GM10248 (cell line): ENCODE measurements at regions not wholly inside any gene's neighbourhood (a gene's known extent, or its start where the extent isn't known, plus 50 kb on each side); places are given as distances from the start of the nearest gene placed in this dataset.
"Not testable (repeated sequence)": the region's sequence is repeated elsewhere in the genome, so short reads cannot be mapped to it uniquely, and the experiment has no call there.

Experiments
- CTCF ChIA-PET: fragments of 300-600 bp; sonication (Branson Sonifier 250); formaldehyde crosslinking; extraction: SDS; loops from one replicate; lab custom pipeline; 2021; ENCODE audit warnings: antibody characterized with exemption; lab: Yijun Ruan, JAX
- POLR2A ChIA-PET: fragments of 350-650 bp; sonication (Branson Sonifier 250); formaldehyde crosslinking; extraction: SDS; loops from one replicate; lab custom pipeline; 2020; ENCODE audit warnings: antibody characterized with exemption; lab: Yijun Ruan, JAX
- DNase-seq: peaks from one replicate; pipeline ENCODE4 v3.0.0; 2012; ENCODE audit errors: extremely low spot score
- CTCF ChIP-seq: IDR thresholded peaks from 2 replicates; pipeline ENCODE4 v1.5.1; 2012; ENCODE audit warnings: mild to moderate bottlenecking, low read depth; ENCODE audit errors: extremely low read depth, missing control alignments, control extremely low read depth

- no peak for TF ChIP-seq CTCF
- ChIA-PET POLR2A (no interaction called here), CTCF (interaction anchor here (0.7 to 2.3 kb wide), 6 partner anchors 9 to 197 kb away, joined by 3 to 10 read pairs (median 4); no protein-coding TSS in a partner anchor)
- no peak for DNase-seq
Measured at GRCh38 chr2:38486213-38487026, 109.3 kb upstream of the ATL2 start.

GRCh38 chr2:38485734-38486133, 108.7 kb upstream of the ATL2 start:
- DNase-seq, result peak; percentile 71
- TF ChIP-seq CTCF, result peak; percentile 15
- ChIA-PET POLR2A (no interaction called here), CTCF (interaction anchor here (0.7 to 2.3 kb wide), 4 partner anchors 8 to 96 kb away, joined by 3 to 10 read pairs (median 4); no protein-coding TSS in a partner anchor)

GRCh38 chr2:38484957-38485356, 107.9 kb upstream of the ATL2 start:
- POLR2A ChIA-PET, result no interaction called here

GRCh38 chr2:38483776-38484501, 106.9 kb upstream of the ATL2 start:
- ChIA-PET CTCF (interaction anchor here (0.8 to 3.0 kb wide), 4 partner anchors 16 to 26 kb away, joined by 3 to 9 read pairs (median 4); no protein-coding TSS in a partner anchor), POLR2A (no interaction called here)
- no peak for DNase-seq
- no peak for TF ChIP-seq CTCF

More at GRCh38 chr2:38484957-38485356, 107.9 kb upstream of the ATL2 start:
- no peak for TF ChIP-seq CTCF
- CTCF ChIA-PET, result interaction anchor here (0.9 to 3.0 kb wide), 3 partner anchors 17 to 23 kb away, joined by 3 to 9 read pairs (median 5); no protein-coding TSS in a partner anchor
- no peak for DNase-seq

- CTCF ChIA-PET, result interaction anchor here (2.3 to 3.0 kb wide), 2 partner anchors 14 to 25 kb away, joined by 5 to 9 read pairs; no protein-coding TSS in a partner anchor
- POLR2A ChIA-PET, DNase-seq: not testable (repeated sequence)
Measured at GRCh38 chr2:38482710-38483109, 105.6 kb upstream of the ATL2 start.

GRCh38 chr2:38480617-38481016, 103.5 kb upstream of the ATL2 start:
- TF ChIP-seq CTCF, result no peak
- CTCF ChIA-PET, result interaction anchor here (1.0 to 2.2 kb wide), 4 partner anchors 13 to 165 kb away, joined by 3 to 9 read pairs (median 4); no protein-coding TSS in a partner anchor
- POLR2A ChIA-PET, result no interaction called here
- no peak for DNase-seq
